ENCODE measurements at regions not wholly inside any gene's neighbourhood (a gene's known extent, or its start where the extent isn't known, plus 50 kb on each side); places are given as distances from the start of the nearest gene placed in this dataset.

DNA sequence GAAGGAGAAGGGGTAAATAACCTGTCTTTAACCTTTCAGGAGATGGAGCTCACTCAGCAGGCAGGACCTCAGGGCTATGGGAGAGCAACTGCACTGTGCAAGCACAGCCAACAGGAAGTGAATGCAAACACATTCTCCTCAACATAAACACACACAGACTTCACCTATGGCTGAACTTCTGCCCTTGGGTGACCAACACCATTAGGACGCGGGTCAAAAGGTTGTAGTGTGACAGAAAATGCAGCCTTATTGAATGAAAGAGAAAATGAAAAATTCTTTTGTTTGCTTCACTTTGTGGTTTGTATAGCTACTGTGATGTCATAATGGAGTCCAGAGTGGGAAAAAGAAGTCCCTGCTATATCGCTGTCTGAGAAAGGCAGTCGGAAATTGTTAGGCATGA is 323.0 kb downstream of the NDFIP2 start:
- H3K27me3 ChIP-seq (ENCODE audit: low read depth, low read length) = no peaks in the 10 kb centered on the region
- no peaks in the 10 kb centered on the region for H3K4me1 ChIP-seq (ENCODE audit: control insufficient read depth in 1 of 2, insufficient read depth in 2 of 2, low read length in 2 of 2)
- no peaks in the 10 kb centered on the region for H3K36me3 ChIP-seq (ENCODE audit: control insufficient read depth in 1 of 2, insufficient read depth in 2 of 2, low read length in 2 of 2)
- no peaks in the 10 kb centered on the region for H3K9me3 ChIP-seq (ENCODE audit: control insufficient read depth in 1 of 2, low read length in 2 of 2)
- no peak overlapping the region for H3K4me3 ChIP-seq (ENCODE audit: low read depth in 1 of 2, low read length in 2 of 2)
- no peak overlapping the region for H3K27ac ChIP-seq (ENCODE audit: low read length)

- no peaks in the 10 kb centered on the region for H3K27me3 ChIP-seq (ENCODE audit: low read depth, low read length)
- H3K36me3 ChIP-seq (ENCODE audit: control insufficient read depth in 1 of 2, insufficient read depth in 2 of 2, low read length in 2 of 2) = no peaks in the 10 kb centered on the region
- no peak overlapping the region for H3K27ac ChIP-seq (ENCODE audit: low read length)
- H3K4me1 ChIP-seq (ENCODE audit: control insufficient read depth in 1 of 2, insufficient read depth in 2 of 2, low read length in 2 of 2) = no peaks in the 10 kb centered on the region
- no peaks in the 10 kb centered on the region for H3K9me3 ChIP-seq (ENCODE audit: control insufficient read depth in 1 of 2, low read length in 2 of 2)
- H3K4me3 ChIP-seq (ENCODE audit: low read depth in 1 of 2, low read length in 2 of 2) = no peak overlapping the region
These were observed 322.3 kb downstream of the NDFIP2 start for GRCh38 chr13:79803296-79803695.

DNA sequence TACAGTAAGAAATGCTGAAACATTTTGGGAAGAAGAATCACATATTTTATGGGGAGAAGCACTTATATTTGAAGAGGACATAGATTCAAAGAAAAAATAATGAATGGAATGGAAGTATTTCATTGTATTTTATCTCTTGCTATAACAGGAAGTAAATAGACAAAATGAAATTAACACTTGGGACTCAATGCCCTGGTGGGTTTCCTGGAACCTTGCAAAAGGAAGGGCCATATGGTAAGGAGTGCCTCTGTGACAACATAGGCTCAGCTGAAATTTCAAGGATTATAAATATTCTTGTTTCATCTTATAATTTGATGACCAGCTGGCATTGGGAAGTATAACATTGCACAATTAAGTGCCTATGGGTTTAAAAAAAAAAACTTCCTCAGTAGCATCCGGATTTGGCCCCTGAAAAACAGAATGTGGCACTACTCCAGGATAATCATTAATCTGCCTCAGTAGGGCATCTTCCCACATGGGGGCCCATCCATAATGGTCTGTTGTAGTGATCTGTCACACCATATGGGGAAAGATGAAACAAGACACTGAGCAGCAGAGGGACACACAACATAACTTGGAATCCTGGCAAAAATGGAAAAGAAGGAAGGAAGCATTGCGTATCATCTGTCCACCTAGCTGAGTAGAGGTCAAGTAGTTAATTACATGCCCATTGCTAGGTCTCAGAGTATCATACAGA is 321.6 kb downstream of the NDFIP2 start:
- Histone ChIP-seq H3K9me3 (ENCODE audit: control insufficient read depth in 1 of 2, low read length in 2 of 2) (no peaks in the 10 kb centered on the region), H3K27ac (ENCODE audit: low read length) (no peak overlapping the region), H3K4me1 (ENCODE audit: control insufficient read depth in 1 of 2, insufficient read depth in 2 of 2, low read length in 2 of 2) (no peaks in the 10 kb centered on the region), H3K27me3 (ENCODE audit: low read depth, low read length) (no peaks in the 10 kb centered on the region), H3K4me3 (ENCODE audit: low read depth in 1 of 2, low read length in 2 of 2) (no peak overlapping the region), H3K36me3 (ENCODE audit: control insufficient read depth in 1 of 2, insufficient read depth in 2 of 2, low read length in 2 of 2) (no peaks in the 10 kb centered on the region)

DNA sequence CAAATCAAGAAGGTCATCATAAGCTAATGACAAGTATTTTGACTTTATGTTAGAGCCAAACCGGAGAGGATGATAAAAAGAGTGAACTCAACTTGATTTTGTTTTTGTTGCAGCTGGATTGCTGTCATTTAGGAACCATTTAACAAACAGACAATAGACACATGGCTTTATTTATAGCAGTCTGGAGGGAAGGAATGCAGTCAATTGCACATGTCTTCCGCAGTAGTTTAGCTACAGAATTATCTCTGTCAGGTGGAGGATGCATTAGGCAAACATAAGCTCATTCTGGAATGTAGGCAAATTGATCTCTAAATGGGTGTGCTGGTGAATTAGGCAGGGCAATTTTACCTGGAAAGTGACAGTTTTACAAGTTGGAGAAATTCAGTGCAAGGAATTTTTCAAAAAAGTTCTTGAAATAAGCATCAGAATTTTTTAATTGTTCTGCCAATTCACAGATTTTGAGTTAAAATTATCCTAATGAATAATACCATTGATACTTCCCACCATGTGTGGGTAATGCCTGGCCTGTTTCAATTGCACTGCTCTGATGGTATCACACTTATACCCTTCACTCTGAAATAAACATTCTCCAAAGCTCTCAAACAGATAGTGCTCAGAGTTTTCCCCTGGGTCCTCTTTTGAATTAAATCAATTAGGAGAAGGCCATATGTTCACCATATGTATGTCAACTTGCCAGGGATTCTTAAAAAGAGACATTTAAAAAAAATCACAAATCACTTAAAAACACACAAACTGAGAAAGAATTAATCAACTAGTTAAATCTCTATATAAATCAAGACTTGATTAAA is 318.3 kb downstream of the NDFIP2 start:
- Histone ChIP-seq H3K9me3 (ENCODE audit: control insufficient read depth in 1 of 2, low read length in 2 of 2) (no peaks in the 10 kb centered on the region), H3K4me3 (ENCODE audit: low read depth in 1 of 2, low read length in 2 of 2) (no peak overlapping the region), H3K36me3 (ENCODE audit: control insufficient read depth in 1 of 2, insufficient read depth in 2 of 2, low read length in 2 of 2) (no peaks in the 10 kb centered on the region), H3K4me1 (ENCODE audit: control insufficient read depth in 1 of 2, insufficient read depth in 2 of 2, low read length in 2 of 2) (no peaks in the 10 kb centered on the region), H3K27me3 (ENCODE audit: low read depth, low read length) (no peaks in the 10 kb centered on the region), H3K27ac (ENCODE audit: low read length) (no peak overlapping the region)

DNA sequence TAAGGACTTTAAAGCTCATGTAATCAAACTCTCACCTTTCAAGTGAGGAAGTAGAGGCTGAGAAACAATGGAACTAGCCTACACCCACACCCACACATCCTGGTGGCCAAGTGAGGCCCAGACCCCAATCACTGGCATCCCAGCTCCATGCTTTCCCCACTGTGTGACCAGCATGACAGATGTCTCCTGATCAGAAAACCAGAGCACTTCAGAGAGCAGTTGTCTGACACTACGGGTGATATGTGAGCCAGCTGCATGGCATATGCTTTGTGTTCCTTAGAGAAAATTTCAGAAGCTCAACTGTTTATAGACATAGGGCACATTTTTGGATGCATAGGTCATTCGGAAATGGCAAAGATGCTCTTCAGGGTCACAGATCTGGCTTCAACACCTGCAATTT is 315.2 kb downstream of the NDFIP2 start:
- no peak overlapping the region for H3K4me3 ChIP-seq (ENCODE audit: low read depth in 1 of 2, low read length in 2 of 2)
- no peak overlapping the region for H3K27ac ChIP-seq (ENCODE audit: low read length)
- no peaks in the 10 kb centered on the region for H3K27me3 ChIP-seq (ENCODE audit: low read depth, low read length)

GRCh38 chr13:79794931-79795330 is 314.0 kb downstream of the NDFIP2 start:
- H3K27me3 ChIP-seq (ENCODE audit: low read depth, low read length) = no peaks in the 10 kb centered on the region
- H3K4me3 ChIP-seq (ENCODE audit: low read depth in 1 of 2, low read length in 2 of 2) = no peak overlapping the region
- peaks cover 0 to 6% of the 10 kb centered on the region in 2 donors for H3K9me3 ChIP-seq (ENCODE audit: control insufficient read depth in 1 of 2, low read length in 2 of 2)
- H3K4me1 ChIP-seq (ENCODE audit: control insufficient read depth in 1 of 2, insufficient read depth in 2 of 2, low read length in 2 of 2) = no peaks in the 10 kb centered on the region
- H3K36me3 ChIP-seq (ENCODE audit: control insufficient read depth in 1 of 2, insufficient read depth in 2 of 2, low read length in 2 of 2) = no peaks in the 10 kb centered on the region
- H3K27ac ChIP-seq (ENCODE audit: low read length) = no peak overlapping the region

More for the DNA sequence above, 315.2 kb downstream of the NDFIP2 start:
- Histone ChIP-seq H3K36me3 (ENCODE audit: control insufficient read depth in 1 of 2, insufficient read depth in 2 of 2, low read length in 2 of 2) (no peaks in the 10 kb centered on the region), H3K4me1 (ENCODE audit: control insufficient read depth in 1 of 2, insufficient read depth in 2 of 2, low read length in 2 of 2) (no peaks in the 10 kb centered on the region), H3K9me3 (ENCODE audit: control insufficient read depth in 1 of 2, low read length in 2 of 2) (no peaks in the 10 kb centered on the region)

DNA sequence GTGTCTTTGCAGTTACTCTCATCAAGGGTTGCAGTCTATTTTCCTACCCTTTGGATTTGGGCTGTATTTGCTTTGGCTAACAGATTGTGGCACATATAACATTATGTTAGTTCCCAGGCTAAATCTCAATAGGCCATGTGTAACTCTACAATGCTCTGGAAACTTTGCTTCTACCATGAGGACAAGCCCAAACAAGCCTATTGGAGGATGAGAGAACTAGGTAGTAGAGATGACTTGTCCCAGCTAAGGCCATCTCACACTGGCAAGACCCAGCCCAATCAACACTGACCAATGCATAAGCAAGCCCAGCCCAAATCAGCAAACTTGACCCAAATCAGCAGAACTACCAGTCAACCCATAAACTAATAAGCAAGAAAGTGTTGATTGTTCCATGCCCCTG is 311.8 kb downstream of the NDFIP2 start:
- H3K36me3 ChIP-seq (ENCODE audit: control insufficient read depth in 1 of 2, insufficient read depth in 2 of 2, low read length in 2 of 2) = no peaks in the 10 kb centered on the region
- H3K4me1 ChIP-seq (ENCODE audit: control insufficient read depth in 1 of 2, insufficient read depth in 2 of 2, low read length in 2 of 2) = no peaks in the 10 kb centered on the region
- no peak overlapping the region for H3K27ac ChIP-seq (ENCODE audit: low read length)

GRCh38 chr13:79791471-79792042 is 310.6 kb downstream of the NDFIP2 start:
- Histone ChIP-seq H3K9me3 (ENCODE audit: control insufficient read depth in 1 of 2, low read length in 2 of 2) (peaks cover 0 to 24% of the 10 kb centered on the region in 2 donors), H3K27me3 (ENCODE audit: low read depth, low read length) (no peaks in the 10 kb centered on the region), H3K4me3 (ENCODE audit: low read depth in 1 of 2, low read length in 2 of 2) (no peak overlapping the region), H3K36me3 (ENCODE audit: control insufficient read depth in 1 of 2, insufficient read depth in 2 of 2, low read length in 2 of 2) (no peaks in the 10 kb centered on the region), H3K4me1 (ENCODE audit: control insufficient read depth in 1 of 2, insufficient read depth in 2 of 2, low read length in 2 of 2) (no peaks in the 10 kb centered on the region), H3K27ac (ENCODE audit: low read length) (no peak overlapping the region)

More for the DNA sequence above, 311.8 kb downstream of the NDFIP2 start:
- H3K9me3 ChIP-seq (ENCODE audit: control insufficient read depth in 1 of 2, low read length in 2 of 2) = peaks cover 0 to 23% of the 10 kb centered on the region in 2 donors
- no peak overlapping the region for H3K4me3 ChIP-seq (ENCODE audit: low read depth in 1 of 2, low read length in 2 of 2)
- no peaks in the 10 kb centered on the region for H3K27me3 ChIP-seq (ENCODE audit: low read depth, low read length)

GRCh38 chr13:79786176-79786575 is 305.2 kb downstream of the NDFIP2 start:
- Histone ChIP-seq H3K4me1 (ENCODE audit: control insufficient read depth in 1 of 2, insufficient read depth in 2 of 2, low read length in 2 of 2) (no peaks in the 10 kb centered on the region), H3K36me3 (ENCODE audit: control insufficient read depth in 1 of 2, insufficient read depth in 2 of 2, low read length in 2 of 2) (no peaks in the 10 kb centered on the region), H3K4me3 (ENCODE audit: low read depth in 1 of 2, low read length in 2 of 2) (no peak overlapping the region), H3K27ac (ENCODE audit: low read length) (no peak overlapping the region), H3K27me3 (ENCODE audit: low read depth, low read length) (no peaks in the 10 kb centered on the region), H3K9me3 (ENCODE audit: control insufficient read depth in 1 of 2, low read length in 2 of 2) (peaks cover 0 to 24% of the 10 kb centered on the region in 2 donors)

GRCh38 chr13:79782541-79783205 is 301.7 kb downstream of the NDFIP2 start:
- no peaks in the 10 kb centered on the region for H3K27me3 ChIP-seq (ENCODE audit: low read depth, low read length)
- no peaks in the 10 kb centered on the region for H3K4me1 ChIP-seq (ENCODE audit: control insufficient read depth in 1 of 2, insufficient read depth in 2 of 2, low read length in 2 of 2)
- H3K4me3 ChIP-seq (ENCODE audit: low read depth in 1 of 2, low read length in 2 of 2) = no peak overlapping the region
- H3K36me3 ChIP-seq (ENCODE audit: control insufficient read depth in 1 of 2, insufficient read depth in 2 of 2, low read length in 2 of 2) = no peaks in the 10 kb centered on the region
- peaks cover 0 to 1% of the 10 kb centered on the region in 2 donors for H3K9me3 ChIP-seq (ENCODE audit: control insufficient read depth in 1 of 2, low read length in 2 of 2)
- no peak overlapping the region for H3K27ac ChIP-seq (ENCODE audit: low read length)
